KBM-7 (cell line): ENCODE measurements at regions not wholly inside any gene's neighbourhood (a gene's known extent, or its start where the extent isn't known, plus 50 kb on each side); places are given as distances from the start of the nearest gene placed in this dataset.

Source experiments
- DNase-seq: peaks from one replicate; pipeline ENCODE4 v3.0.0-alpha.2; 2015
- in situ Hi-C: fragments of 300-500 bp; cut with MboI; formaldehyde crosslinking; loops from 2 replicates; pipeline ENCODE4 v1.14.3; 2020; ENCODE audit warnings: low sequenced_read_pairs, low pct_unique_long_range_greater_than_20kb, mixed read lengths

DNA sequence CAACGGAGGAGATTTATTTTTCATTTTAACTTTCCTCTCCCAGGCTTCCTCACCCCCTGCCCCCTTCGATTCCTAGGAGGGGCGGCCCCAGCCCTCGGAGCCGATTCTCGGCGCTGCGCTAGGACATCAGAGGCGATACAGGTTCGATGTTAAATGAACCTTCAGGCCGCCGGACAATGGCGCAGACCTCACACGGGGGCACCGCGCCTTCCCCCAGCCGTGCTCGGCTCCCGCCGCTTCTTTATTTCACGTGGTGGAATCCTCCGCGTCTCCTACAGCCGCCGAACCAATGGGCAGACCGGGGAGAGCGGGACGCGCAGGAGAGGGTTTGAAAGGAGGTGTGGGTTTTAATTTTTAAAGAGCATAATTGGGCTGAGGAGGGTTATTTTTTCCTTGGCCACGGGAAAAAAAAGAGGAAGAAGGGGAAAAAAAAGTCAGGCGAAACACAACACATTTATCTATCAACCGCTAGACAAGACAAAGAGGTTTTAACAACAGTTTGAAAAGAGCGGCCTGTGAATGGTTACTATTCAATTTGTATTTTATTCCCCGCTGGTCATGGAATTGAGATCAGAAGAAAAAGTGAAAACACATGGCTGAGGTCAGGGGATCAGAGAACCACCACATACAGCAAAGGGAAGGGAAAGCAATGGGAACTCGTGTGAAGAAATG is 126.8 kb downstream of the TMEM174 start:
- in situ Hi-C loops: no loop called here
- DNase-seq: no peak

- no peak for DNase-seq
- in situ Hi-C loops: no loop called here
These were observed 126.0 kb downstream of the TMEM174 start for GRCh38 chr5:73298772-73299630.

- in situ Hi-C loops: no loop called here
- DNase-seq: no peak
These were observed 125.3 kb downstream of the TMEM174 start for GRCh38 chr5:73298251-73298771.

- DNase-seq: no peak
- in situ Hi-C loops: no loop called here
These were observed 124.4 kb downstream of the TMEM174 start for GRCh38 chr5:73297430-73297829.

DNA sequence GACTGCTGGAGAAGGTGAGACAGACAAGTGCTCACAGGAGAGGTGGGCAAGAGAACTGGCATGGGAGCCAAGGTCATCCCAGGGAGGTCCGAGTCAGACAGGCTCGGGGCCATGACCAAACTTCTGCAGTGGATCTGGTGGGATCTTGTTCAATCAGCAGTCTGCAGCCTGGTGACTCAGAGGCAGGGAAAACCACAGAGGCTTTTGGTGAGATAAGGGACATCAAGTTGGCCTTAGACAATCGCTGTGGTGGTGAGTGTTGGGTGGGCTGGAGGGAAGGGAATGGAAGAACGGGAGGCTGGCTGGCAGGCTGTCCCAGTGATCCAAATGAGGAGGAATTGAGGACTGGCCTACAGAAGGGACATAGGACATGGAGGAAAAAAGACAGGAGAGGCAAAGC is 123.8 kb downstream of the TMEM174 start:
- DNase-seq: no peak
- in situ Hi-C loops: no loop called here

DNA sequence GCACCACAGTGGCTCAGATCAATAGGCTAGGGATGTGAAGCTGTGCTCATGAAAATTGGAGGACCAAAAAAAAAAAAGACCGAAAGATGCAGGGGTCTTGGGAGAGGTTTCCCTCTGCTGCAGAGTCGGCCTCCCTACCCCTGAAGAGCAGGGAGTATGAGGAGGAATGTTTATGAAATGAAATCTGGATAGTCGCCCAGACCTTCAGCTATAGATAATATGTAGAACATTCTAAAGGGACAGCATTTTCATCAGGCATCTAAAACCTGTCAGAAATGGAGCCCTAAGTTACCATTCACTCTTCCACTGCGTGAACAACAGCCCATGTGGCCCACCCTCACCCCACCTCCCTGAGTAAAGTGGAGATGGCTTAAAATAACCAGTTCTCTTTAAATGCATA is 122.9 kb downstream of the TMEM174 start:
- DNase-seq: no peak
- in situ Hi-C loops: no loop called here

DNA sequence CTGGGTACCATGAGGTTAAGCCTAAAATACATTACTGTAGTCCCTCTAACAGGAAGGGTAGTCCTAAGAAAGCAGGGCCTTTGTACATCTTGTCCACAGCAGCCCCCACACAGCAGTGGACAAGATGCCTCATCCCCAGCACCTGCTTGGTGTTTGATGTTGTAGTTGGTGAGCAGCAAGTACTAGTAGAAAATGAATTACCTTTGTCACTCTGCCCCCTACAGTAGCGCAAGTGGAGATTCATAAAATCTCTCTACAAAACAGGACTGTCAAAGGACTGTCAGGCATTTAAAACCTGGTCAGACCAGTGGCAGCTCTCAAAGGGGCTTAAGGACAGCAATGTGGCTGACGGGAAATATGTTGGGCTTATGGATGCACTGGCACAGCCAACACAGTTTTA is 122.5 kb downstream of the TMEM174 start:
- no peak for DNase-seq
- in situ Hi-C loops: no loop called here

DNA sequence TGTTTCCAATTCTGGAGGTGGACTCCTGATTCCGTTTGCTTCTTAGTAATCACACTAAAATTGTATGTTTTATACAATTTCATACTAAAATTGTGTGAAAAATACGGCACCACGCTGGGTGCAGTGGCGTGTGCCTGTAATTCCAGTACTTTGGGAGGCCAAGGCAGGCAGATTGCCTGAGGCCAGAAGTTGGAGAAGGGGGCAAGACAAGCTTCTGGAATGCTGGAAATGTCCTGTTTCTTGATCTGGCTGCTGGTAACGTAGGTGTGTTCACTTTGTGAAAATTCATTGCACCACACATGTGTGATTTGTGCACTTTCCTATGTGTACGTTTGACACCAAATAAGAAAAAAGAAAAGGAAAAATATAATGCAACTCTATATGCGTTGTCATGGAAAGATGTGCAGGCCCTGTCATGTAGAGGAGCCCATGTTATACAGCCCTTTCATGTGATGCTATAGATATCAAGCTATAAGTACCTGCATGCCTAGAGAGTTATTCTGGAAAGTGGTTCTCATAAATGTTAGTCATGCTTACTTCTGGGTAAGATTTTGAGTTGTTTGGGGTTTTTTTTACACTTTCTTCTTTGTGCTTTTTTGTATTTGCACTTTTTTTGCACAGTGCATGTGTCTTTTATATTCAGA is 119.9 kb downstream of the TMEM174 start:
- no peak for DNase-seq
- in situ Hi-C loops: no loop called here

DNA sequence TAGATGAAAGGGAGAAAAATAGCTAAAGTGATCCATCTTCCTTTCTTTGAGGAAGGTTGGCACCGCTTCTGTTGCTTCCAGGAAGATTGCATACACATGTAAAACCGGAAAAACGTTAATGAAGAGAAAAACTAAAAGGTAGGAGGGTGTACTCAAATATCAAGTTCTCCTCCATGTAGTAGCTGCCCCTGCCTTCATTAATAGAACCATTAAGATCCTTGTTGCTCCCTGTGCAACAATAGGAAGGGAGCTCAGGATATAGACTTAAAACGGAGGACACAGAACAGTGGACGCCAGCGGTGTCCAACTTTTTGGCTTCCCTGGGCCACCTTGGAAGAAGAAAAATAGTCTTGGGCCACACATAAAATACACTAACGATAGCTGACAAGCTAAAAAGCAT is 118.9 kb downstream of the TMEM174 start:
- in situ Hi-C loops: no loop called here
- no peak for DNase-seq

DNA sequence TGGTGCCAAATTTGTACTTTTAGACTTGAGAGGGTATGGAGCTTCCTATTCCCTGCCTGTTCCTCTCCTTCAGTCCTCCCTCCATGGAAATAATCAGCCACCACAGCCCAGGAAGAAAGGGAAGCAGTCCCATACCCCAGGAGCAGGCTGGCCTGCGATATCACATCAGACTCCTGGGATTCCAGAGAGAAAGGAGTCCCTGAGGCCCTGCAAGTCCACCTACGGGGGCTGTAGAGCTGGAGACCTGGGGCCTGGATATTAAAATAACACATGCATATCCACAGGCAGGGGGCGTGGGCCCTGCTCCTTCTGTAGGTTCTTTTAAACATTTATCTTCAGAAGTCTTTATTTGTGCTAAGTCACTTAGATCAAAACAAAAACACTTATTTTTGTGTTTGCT is 117.2 kb downstream of the TMEM174 start:
- in situ Hi-C loops: no loop called here
- no peak for DNase-seq

DNA sequence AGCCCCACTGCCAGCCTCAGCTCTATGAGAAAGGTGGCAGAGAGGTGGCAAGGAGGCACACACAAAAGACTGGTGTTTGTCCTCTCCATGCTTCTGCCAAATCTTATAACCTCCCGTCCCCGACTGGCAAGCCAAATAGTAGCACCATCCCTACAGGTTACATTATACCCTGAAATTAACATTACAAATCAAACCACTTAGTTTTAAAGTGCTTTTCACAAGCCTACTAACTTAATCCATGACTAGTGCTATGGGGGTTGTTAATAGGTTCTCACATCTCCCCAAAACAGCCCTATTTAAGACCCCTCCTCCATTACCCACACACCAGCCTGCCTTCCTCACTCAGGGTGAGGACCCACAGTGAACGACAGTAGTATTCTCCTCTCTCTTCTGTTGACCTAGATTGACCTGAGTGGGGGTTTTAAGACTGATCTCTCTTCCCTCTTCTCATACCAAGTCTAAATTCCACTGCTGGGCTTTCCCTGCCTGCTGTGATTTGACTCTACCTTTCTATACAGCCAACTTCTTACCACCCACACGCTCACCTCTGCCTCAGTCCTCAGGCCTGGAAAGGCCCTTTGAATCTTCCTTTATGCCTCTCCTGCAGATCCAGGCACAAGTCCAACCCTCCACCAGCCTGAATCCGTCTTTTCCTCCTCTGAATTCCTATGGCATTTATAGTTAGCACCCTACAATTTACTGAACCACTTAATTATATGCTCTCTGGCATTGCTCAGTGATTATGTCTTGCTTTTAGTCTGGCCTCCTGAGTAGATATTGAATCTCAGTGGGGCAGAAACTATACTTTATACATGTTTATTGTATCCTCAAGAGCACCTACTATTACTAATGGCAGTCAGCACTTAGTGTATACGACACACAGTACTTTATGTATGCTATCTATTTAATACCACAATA is 116.1 kb downstream of the TMEM174 start:
- in situ Hi-C loops: no loop called here
- no peak for DNase-seq

DNA sequence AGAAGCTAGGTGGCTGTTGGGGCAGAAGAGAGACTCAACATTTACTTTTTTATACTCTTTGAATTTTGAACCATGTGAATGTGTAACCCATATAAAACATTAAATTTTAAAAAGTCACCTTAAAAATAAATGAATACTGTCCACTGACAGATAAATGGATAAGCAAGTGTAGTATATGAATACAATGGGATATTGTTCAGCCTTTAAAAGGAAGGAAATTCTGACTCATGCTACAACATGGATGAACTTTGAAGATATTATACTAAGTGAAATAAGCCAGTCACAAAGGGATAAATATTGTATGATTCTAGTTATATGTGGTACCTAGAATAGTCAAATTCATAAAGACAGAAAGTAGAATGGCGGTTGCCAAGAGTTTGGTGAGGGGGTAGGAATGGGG is 113.9 kb downstream of the TMEM174 start:
- in situ Hi-C loops: no loop called here
- DNase-seq: no peak

GRCh38 chr5:73284985-73285384 is 112.0 kb downstream of the TMEM174 start:
- DNase-seq: no peak

DNA sequence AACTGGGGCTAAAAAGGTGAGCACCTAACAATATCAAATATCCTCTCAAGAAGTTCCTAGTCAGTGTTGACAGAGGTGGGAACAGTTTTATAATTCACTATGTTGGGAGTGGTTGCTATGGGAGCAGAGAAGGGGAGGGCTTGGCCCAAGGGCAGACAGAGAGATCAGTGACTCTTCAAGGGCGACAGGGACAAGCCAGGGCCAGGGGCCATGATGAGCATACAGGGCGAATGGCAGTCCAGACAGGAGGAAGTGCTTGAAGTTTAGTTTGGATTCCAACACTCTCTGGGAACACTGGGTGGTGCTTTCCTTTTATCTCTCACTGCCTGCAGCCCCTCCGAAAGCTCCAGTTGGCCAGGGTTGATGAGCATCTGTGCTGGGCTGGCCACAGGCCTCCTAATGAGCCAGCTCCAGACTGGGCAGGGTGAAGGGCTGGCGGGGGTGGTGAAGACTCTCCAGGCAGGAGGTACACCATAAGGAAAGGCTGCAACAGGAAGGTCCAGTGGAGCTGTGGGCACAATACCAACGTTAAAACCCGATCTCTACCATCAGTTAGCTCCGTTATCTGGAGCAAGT is 111.3 kb downstream of the TMEM174 start:
- DNase-seq: no peak
- in situ Hi-C loops: no loop called here

More at GRCh38 chr5:73284985-73285384, 112.0 kb downstream of the TMEM174 start:
- in situ Hi-C loops: no loop called here

- DNase-seq: no peak
- in situ Hi-C loops: no loop called here
These were observed 109.9 kb downstream of the TMEM174 start for GRCh38 chr5:73282923-73283322.

DNA sequence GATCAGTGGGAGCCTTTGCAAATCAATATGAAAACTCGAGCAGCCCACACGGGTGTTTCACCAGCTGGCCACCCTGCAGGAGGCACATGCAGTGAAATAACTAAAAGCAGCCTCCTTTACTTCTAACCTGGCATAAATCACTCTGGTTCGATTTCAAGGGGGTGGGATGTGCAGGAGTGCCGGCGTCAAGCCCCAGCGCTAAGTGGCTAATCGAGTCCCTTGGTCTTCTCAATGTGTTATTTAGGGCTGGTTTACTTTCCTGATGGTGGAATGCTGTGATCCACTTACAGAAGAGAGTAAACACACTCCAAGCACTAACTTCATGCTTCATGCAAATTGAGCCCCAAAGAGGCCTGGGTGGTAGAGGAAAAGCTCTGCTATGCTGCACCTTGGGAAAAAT is 109.4 kb downstream of the TMEM174 start:
- no peak for DNase-seq
- in situ Hi-C loops: no loop called here

- no peak for DNase-seq
These were observed 108.1 kb downstream of the TMEM174 start for GRCh38 chr5:73280821-73281746.

GRCh38 chr5:73280386-73280785 is 107.4 kb downstream of the TMEM174 start:
- no peak for DNase-seq
- in situ Hi-C loops: no loop called here

More at GRCh38 chr5:73280821-73281746, 108.1 kb downstream of the TMEM174 start:
- in situ Hi-C loops: no loop called here
